ENCODE measurements at regions not wholly inside any gene's neighbourhood (a gene's known extent, or its start where the extent isn't known, plus 50 kb on each side); places are given as distances from the start of the nearest gene placed in this dataset.
A peak's percentile ranks its signal among the peaks of the same experiment; 100 is the strongest.

GRCh38 chr3:155015776-155016436 lies 64.2 kb upstream of the MME start:
- TF ChIP-seq, protein P1, sequence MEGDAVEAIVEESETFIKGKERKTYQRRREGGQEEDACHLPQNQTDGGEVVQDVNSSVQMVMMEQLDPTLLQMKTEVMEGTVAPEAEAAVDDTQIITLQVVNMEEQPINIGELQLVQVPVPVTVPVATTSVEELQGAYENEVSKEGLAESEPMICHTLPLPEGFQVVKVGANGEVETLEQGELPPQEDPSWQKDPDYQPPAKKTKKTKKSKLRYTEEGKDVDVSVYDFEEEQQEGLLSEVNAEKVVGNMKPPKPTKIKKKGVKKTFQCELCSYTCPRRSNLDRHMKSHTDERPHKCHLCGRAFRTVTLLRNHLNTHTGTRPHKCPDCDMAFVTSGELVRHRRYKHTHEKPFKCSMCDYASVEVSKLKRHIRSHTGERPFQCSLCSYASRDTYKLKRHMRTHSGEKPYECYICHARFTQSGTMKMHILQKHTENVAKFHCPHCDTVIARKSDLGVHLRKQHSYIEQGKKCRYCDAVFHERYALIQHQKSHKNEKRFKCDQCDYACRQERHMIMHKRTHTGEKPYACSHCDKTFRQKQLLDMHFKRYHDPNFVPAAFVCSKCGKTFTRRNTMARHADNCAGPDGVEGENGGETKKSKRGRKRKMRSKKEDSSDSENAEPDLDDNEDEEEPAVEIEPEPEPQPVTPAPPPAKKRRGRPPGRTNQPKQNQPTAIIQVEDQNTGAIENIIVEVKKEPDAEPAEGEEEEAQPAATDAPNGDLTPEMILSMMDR (IDR thresholded peaks at IDR 0.05; ENCODE audit: control extremely low read depth, extremely low read depth) = no peak
- Histone ChIP-seq H3K36me3 (ENCODE audit: control insufficient read depth in 4 of 4, insufficient read depth in 4 of 4, low read length in 4 of 4) (no peaks in the 10 kb centered on the region), H3K9ac (ENCODE audit: insufficient read depth in 1 of 2, low read length in 2 of 2) (no peak overlapping the region), H3K9me3 (ENCODE audit: control insufficient read depth in 4 of 4, insufficient read depth in 3 of 4, low read length in 3 of 4) (no peaks in the 10 kb centered on the region), H3K4me1 (ENCODE audit: control insufficient read depth in 5 of 5, insufficient read depth in 5 of 5, low read length in 5 of 5) (peaks cover 0 to 5% (median 0%) of the 10 kb centered on the region in 5 donors), H3K27me3 (ENCODE audit: control insufficient read depth in 3 of 3, insufficient read depth in 3 of 3, low read length in 2 of 3) (no peaks in the 10 kb centered on the region), H3K4me3 (no peak overlapping the region), H3K27ac (ENCODE audit: low read depth in 1 of 2, low read length in 1 of 2) (no peak overlapping the region)
- ATAC-seq (ENCODE audit: insufficient read depth, low FRiP score) = peak; percentile 63
- 43 to 52% methylated on average over 2 of the region's 2 CpGs for WGBS, 2 donors
- DNase-seq = peak in 2 of 3 donors; percentile 23 to 51

GRCh38 chr3:155014953-155015352 lies 65.2 kb upstream of the MME start:
- Histone ChIP-seq H3K27ac (ENCODE audit: low read depth in 1 of 2, low read length in 1 of 2) (no peak overlapping the region), H3K4me1 (ENCODE audit: control insufficient read depth in 5 of 5, insufficient read depth in 5 of 5, low read length in 5 of 5) (peaks cover 0 to 5% (median 0%) of the 10 kb centered on the region in 5 donors), H3K4me3 (no peak overlapping the region), H3K27me3 (ENCODE audit: control insufficient read depth in 3 of 3, insufficient read depth in 3 of 3, low read length in 2 of 3) (no peaks in the 10 kb centered on the region), H3K36me3 (ENCODE audit: control insufficient read depth in 4 of 4, insufficient read depth in 4 of 4, low read length in 4 of 4) (no peaks in the 10 kb centered on the region), H3K9me3 (ENCODE audit: control insufficient read depth in 4 of 4, insufficient read depth in 3 of 4, low read length in 3 of 4) (no peaks in the 10 kb centered on the region), H3K9ac (ENCODE audit: insufficient read depth in 1 of 2, low read length in 2 of 2) (no peak overlapping the region)
- no peak for DNase-seq
- ATAC-seq (ENCODE audit: insufficient read depth, low FRiP score) = no peak
- TF ChIP-seq, protein P1 (IDR thresholded peaks at IDR 0.05; ENCODE audit: control extremely low read depth, extremely low read depth) = no peak
- WGBS, 2 donors = 62 to 64% methylated on average over 2 of the region's 2 CpGs

DNA sequence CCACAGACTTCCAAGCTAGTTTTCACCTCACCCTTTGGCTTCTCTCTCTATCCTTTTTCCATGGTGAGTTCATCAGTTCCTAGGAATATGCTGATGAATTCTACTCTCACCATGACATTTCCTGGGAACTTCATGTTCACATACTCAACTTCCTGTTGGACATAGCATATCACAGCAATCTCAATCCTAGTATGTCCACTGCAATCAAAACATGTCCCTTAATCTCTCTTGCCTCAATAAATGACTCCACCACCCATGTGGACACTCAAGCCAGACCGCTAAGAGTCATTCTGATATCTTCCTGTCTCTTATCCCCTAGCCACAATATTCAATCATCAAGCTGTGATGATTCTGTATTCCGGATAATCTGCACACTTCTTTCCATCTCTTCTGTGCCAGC lies 66.7 kb upstream of the MME start:
- no peak overlapping the region for H3K9ac ChIP-seq (ENCODE audit: insufficient read depth in 1 of 2, low read length in 2 of 2)
- DNase-seq (no peak), ATAC-seq (ENCODE audit: insufficient read depth, low FRiP score) (no peak)
- no peak overlapping the region for H3K27ac ChIP-seq (ENCODE audit: low read depth in 1 of 2, low read length in 1 of 2)
- no peak overlapping the region for H3K4me3 ChIP-seq
- peaks cover 0 to 5% (median 0%) of the 10 kb centered on the region in 5 donors for H3K4me1 ChIP-seq (ENCODE audit: control insufficient read depth in 5 of 5, insufficient read depth in 5 of 5, low read length in 5 of 5)
- TF ChIP-seq, protein P1 (IDR thresholded peaks at IDR 0.05; ENCODE audit: control extremely low read depth, extremely low read depth) = no peak
- H3K9me3 ChIP-seq (ENCODE audit: control insufficient read depth in 4 of 4, insufficient read depth in 3 of 4, low read length in 3 of 4) = no peaks in the 10 kb centered on the region
- no peaks in the 10 kb centered on the region for H3K27me3 ChIP-seq (ENCODE audit: control insufficient read depth in 3 of 3, insufficient read depth in 3 of 3, low read length in 2 of 3)
- no peaks in the 10 kb centered on the region for H3K36me3 ChIP-seq (ENCODE audit: control insufficient read depth in 4 of 4, insufficient read depth in 4 of 4, low read length in 4 of 4)
- WGBS, 2 donors = 46 to 51% methylated on average over 2 of the region's 2 CpGs

GRCh38 chr3:155012584-155012983 lies 67.5 kb upstream of the MME start:
- no peak overlapping the region for H3K27ac ChIP-seq (ENCODE audit: low read depth in 1 of 2, low read length in 1 of 2)
- peaks cover 0 to 5% (median 0%) of the 10 kb centered on the region in 5 donors for H3K4me1 ChIP-seq (ENCODE audit: control insufficient read depth in 5 of 5, insufficient read depth in 5 of 5, low read length in 5 of 5)
- TF ChIP-seq, protein P1 (IDR thresholded peaks at IDR 0.05; ENCODE audit: control extremely low read depth, extremely low read depth) = no peak
- no peak overlapping the region for H3K9ac ChIP-seq (ENCODE audit: insufficient read depth in 1 of 2, low read length in 2 of 2)
- H3K4me3 ChIP-seq = no peak overlapping the region
- DNase-seq (no peak), ATAC-seq (ENCODE audit: insufficient read depth, low FRiP score) (no peak)
- no peaks in the 10 kb centered on the region for H3K9me3 ChIP-seq (ENCODE audit: control insufficient read depth in 4 of 4, insufficient read depth in 3 of 4, low read length in 3 of 4)
- no peaks in the 10 kb centered on the region for H3K36me3 ChIP-seq (ENCODE audit: control insufficient read depth in 4 of 4, insufficient read depth in 4 of 4, low read length in 4 of 4)
- H3K27me3 ChIP-seq (ENCODE audit: control insufficient read depth in 3 of 3, insufficient read depth in 3 of 3, low read length in 2 of 3) = no peaks in the 10 kb centered on the region
- 82 to 94% methylated on average over 4 of the region's 4 CpGs for WGBS, 2 donors
